ENCODE measurements at regions not wholly inside any gene's neighbourhood (a gene's known extent, or its start where the extent isn't known, plus 50 kb on each side); places are given as distances from the start of the nearest gene placed in this dataset.

DNA sequence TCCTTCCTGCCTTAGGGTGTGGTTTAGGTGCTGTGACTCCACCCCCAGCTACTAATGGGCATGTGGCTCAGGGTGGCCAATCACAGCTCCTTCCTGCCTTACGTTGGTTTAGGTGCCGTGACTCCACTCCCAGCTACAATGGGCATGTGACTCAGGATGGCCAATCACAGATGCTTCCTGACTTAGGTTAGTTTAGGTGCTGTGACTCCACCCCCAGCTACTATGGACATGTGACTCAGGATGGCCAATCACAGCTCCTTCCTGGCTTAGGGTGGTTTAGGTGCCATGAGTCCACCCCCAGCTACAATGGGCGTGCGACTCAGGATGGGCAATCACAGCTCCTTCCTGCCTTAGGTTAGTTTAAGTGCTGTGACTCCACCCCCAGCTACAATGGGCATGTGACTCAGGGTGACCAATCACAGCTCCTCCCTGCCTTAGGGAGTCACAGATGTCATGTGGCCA, 163.9 kb downstream of the TBX5 start:
- in situ Hi-C loops (cut with MboI; ENCODE audit: low sequenced_read_pairs, unreplicated experiment): no loop called here

DNA sequence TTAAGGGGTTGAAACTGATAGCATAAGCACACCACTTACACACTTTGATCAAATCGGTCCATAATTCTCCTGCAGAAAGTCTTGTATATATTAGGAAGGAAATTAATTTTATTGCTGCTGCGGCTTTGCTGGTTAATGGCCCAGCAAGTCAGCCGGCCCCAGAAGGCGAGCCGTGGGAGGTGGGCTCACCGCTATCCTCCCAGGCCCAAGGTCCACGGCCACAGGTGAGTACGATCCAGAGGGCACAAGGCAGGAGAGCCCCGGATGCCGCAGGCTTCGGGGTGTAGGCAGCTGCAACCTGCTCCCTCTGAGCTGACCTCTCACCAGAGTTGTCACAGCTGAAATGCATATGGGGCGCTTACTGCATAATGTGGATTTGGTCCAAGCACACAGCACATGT, 165.7 kb downstream of the TBX5 start:
- DNase-seq (ENCODE audit: low spot score): no peak
- in situ Hi-C loops (cut with MboI; ENCODE audit: low sequenced_read_pairs, unreplicated experiment): no loop called here
- TF ChIP-seq, protein P1, sequence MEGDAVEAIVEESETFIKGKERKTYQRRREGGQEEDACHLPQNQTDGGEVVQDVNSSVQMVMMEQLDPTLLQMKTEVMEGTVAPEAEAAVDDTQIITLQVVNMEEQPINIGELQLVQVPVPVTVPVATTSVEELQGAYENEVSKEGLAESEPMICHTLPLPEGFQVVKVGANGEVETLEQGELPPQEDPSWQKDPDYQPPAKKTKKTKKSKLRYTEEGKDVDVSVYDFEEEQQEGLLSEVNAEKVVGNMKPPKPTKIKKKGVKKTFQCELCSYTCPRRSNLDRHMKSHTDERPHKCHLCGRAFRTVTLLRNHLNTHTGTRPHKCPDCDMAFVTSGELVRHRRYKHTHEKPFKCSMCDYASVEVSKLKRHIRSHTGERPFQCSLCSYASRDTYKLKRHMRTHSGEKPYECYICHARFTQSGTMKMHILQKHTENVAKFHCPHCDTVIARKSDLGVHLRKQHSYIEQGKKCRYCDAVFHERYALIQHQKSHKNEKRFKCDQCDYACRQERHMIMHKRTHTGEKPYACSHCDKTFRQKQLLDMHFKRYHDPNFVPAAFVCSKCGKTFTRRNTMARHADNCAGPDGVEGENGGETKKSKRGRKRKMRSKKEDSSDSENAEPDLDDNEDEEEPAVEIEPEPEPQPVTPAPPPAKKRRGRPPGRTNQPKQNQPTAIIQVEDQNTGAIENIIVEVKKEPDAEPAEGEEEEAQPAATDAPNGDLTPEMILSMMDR (IDR thresholded peaks at IDR 0.05; ENCODE audit: borderline replicate concordance, control extremely low read depth, extremely low read depth, insufficient read depth, missing control alignments): no peak

More for the DNA sequence above, 163.9 kb downstream of the TBX5 start:
- TF ChIP-seq, protein P1 (IDR thresholded peaks at IDR 0.05; ENCODE audit: borderline replicate concordance, control extremely low read depth, extremely low read depth, insufficient read depth, missing control alignments): no peak
- no peak for DNase-seq (ENCODE audit: low spot score)

DNA sequence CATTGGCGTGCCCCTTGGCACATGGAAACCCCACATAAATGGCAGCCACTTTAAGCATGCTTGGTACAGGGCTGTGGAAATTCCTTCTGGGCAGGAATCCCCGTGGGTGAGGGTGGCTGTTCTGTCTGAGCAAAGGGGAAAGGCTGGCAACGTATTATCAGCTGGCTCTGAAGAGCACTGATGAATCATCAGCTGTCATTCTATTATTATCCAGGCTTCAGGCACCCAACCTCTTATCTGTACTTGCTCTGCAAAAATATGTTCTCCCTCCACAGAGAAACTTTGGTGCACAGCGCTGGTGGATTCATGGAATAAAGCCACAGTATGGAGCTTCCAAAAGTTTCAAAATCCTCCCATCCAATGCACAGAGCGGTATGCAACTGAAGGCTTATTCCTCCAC, 167.1 kb downstream of the TBX5 start:
- DNase-seq (ENCODE audit: low spot score): no peak

DNA sequence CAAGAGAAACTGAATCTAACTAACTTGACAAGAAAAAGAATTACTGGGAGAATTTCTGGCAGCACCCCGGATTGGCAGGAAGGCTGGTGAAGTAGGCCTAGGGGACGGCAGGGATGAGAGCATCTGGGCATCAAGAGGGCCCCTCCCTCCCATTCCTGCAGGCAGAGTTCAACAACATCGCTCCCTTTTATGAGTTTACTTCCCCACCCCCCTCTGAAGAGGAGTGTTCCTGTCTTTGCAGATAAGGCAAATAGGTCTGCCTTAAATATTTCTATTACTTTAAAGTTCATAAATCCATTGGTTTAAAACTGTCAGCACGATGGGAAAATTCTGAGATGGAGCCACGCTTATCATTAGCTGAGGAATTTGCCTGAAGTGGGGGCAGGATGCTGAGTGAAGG, 168.7 kb downstream of the TBX5 start:
- in situ Hi-C loops (cut with MboI; ENCODE audit: low sequenced_read_pairs, unreplicated experiment): no loop called here
- TF ChIP-seq, protein P1 (IDR thresholded peaks at IDR 0.05; ENCODE audit: borderline replicate concordance, control extremely low read depth, extremely low read depth, insufficient read depth, missing control alignments): no peak
- DNase-seq (ENCODE audit: low spot score): no peak

More for the DNA sequence above, 167.1 kb downstream of the TBX5 start:
- in situ Hi-C loops (cut with MboI; ENCODE audit: low sequenced_read_pairs, unreplicated experiment): no loop called here
- TF ChIP-seq, protein P1 (IDR thresholded peaks at IDR 0.05; ENCODE audit: borderline replicate concordance, control extremely low read depth, extremely low read depth, insufficient read depth, missing control alignments): no peak

DNA sequence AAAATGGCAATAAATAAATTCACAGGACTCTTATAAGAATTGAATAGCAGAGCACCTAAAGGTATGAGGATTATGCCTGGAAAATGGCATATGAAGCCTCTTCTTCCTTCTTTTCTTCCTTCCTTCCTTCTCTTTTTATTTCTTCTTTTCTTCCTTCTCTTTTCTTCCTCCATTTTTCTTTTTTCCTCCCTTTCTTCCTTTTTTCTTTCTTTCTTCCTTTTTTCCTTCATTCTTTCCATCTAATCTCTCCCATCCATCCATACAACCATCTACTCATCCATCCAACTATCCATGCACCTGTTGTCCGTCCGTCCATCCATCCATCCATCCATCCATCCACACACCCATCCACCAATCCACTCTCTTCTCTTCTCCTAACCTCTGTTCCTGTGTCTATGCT, 173.8 kb downstream of the TBX5 start:
- TF ChIP-seq, protein P1 (IDR thresholded peaks at IDR 0.05; ENCODE audit: borderline replicate concordance, control extremely low read depth, extremely low read depth, insufficient read depth, missing control alignments): no peak
- DNase-seq (ENCODE audit: low spot score): no peak
- in situ Hi-C loops (cut with MboI; ENCODE audit: low sequenced_read_pairs, unreplicated experiment): no loop called here

DNA sequence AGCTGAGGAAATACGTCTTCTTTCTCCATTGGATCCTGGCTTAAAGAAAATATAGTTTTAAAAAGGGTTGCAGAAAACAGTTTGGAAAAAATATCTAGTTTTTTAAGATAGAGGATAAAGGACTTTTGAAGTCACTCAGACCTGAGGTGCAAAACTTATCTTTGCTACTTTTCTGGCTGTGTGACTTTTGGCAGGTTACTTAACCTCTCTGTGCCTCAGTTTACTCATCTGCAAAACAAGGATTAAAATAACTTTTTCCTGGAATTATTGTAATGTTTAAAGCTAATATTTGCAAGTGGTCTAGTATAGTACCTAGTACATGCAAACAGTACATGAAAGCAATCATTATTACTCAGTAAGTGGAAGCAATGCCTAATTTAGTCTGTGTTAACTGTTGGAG, 176.8 kb downstream of the TBX5 start:
- in situ Hi-C loops (cut with MboI; ENCODE audit: low sequenced_read_pairs, unreplicated experiment): no loop called here
- no peak for DNase-seq (ENCODE audit: low spot score)
- TF ChIP-seq, protein P1 (IDR thresholded peaks at IDR 0.05; ENCODE audit: borderline replicate concordance, control extremely low read depth, extremely low read depth, insufficient read depth, missing control alignments): no peak
